GM12891 (cell line): ENCODE measurements at regions not wholly inside any gene's neighbourhood (a gene's known extent, or its start where the extent isn't known, plus 50 kb on each side); places are given as distances from the start of the nearest gene placed in this dataset.

Experiments used
- PAX5 ChIP-seq: IDR thresholded peaks from 2 replicates; pipeline ENCODE4 v1.6.1; 2011; ENCODE audit warnings: low read length, moderate library complexity, mild to moderate bottlenecking; ENCODE audit not compliant: insufficient read depth, severe bottlenecking
- POLR2A ChIP-seq: IDR thresholded peaks from 2 replicates; pipeline ENCODE4 v1.6.1; 2011; ENCODE audit warnings: low read depth, low read length, control low read depth
- POLR2AphosphoS5 ChIP-seq: IDR thresholded peaks from 2 replicates; pipeline ENCODE4 v1.6.1; 2011; ENCODE audit warnings: low read depth, low read length, control low read depth

DNA sequence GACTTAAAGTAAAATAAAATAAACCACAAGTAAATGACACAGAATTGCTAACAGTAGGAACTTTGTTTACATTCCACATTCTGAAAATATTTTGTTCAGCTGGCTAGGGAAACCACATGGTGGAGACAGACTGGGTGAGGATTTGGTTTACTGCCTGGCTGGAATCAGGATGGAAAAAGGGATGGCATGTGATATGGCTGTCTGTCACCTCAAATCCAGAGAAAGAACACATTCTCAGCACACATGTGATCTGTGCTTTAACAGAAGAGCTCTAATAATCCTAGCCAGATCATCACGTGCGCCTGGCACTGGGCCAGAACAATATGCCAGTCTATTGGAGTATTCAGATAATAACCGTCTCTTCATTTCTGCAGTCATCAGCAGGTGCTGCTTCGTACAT is 90.9 kb upstream of the PIP4K2A start:
- TF ChIP-seq POLR2A = no peak
- TF ChIP-seq PAX5 = no peak
- no peak for TF ChIP-seq POLR2AphosphoS5
